GM23338 (cell line): ENCODE measurements at regions not wholly inside any gene's neighbourhood (a gene's known extent, or its start where the extent isn't known, plus 50 kb on each side); places are given as distances from the start of the nearest gene placed in this dataset.

Experiments used
- ATAC-seq: fragments of 200-7000 bp; cut with Tn5 transposase; 3 replicates; pipeline ENCODE4 v1.9.1; 2020
- DNase-seq: peaks from one replicate; pipeline ENCODE4 v3.0.0-alpha.2; 2015; ENCODE audit warnings: low spot score
- H2AFZ ChIP-seq: fragments of 200-600 bp; sonication (generic); 2 replicates; pipeline ENCODE4 v1.8.0; 2016; ENCODE audit warnings: antibody characterized with exemption, mild to moderate bottlenecking, moderate library complexity
- H3F3A ChIP-seq: fragments of 200-600 bp; sonication (generic); replicated peaks from 2 replicates; pipeline ENCODE4 v1.8.0; 2017; ENCODE audit warnings: antibody characterized with exemption, mixed run types, low read depth
- H3K27ac ChIP-seq: fragments of 200-600 bp; sonication (generic); 2 replicates; pipeline ENCODE4 v1.6.1; 2016; ENCODE audit warnings: low read depth
- H3K27me3 ChIP-seq: fragments of 200-600 bp; sonication (generic); 2 replicates; pipeline ENCODE4 v1.8.0; 2016; ENCODE audit warnings: mild to moderate bottlenecking, mixed run types, moderate library complexity; ENCODE audit not compliant: insufficient read depth
- H3K36me3 ChIP-seq: fragments of 200-600 bp; sonication (generic); 2 replicates; pipeline ENCODE4 v1.8.0; 2016; ENCODE audit warnings: mild to moderate bottlenecking; ENCODE audit not compliant: insufficient read depth
- H3K4me1 ChIP-seq: fragments of 200-600 bp; sonication (generic); 2 replicates; pipeline ENCODE4 v1.8.0; 2016; ENCODE audit warnings: mild to moderate bottlenecking, moderate library complexity; ENCODE audit not compliant: insufficient read depth
- H3K4me2 ChIP-seq: fragments of 200-600 bp; sonication (generic); 2 replicates; pipeline ENCODE4 v1.7.1; 2017; ENCODE audit warnings: mixed run types
- H3K4me3 ChIP-seq: fragments of 200-600 bp; sonication (generic); 2 replicates; pipeline ENCODE4 v1.6.1; 2016; ENCODE audit warnings: mixed run types
- H3K79me2 ChIP-seq: fragments of 200-600 bp; sonication (generic); replicated peaks from 2 replicates; pipeline ENCODE4 v1.8.0; 2017; ENCODE audit warnings: mild to moderate bottlenecking; ENCODE audit not compliant: insufficient read depth
- H3K9me2 ChIP-seq: fragments of 200-600 bp; sonication (generic); 2 replicates; pipeline ENCODE4 v1.8.0; 2017; ENCODE audit not compliant: insufficient read depth
- H4K20me1 ChIP-seq: fragments of 200-600 bp; sonication (generic); replicated peaks from 2 replicates; pipeline ENCODE4 v1.8.0; 2017; ENCODE audit warnings: mild to moderate bottlenecking; ENCODE audit not compliant: insufficient read depth
- H3K27ac Mint-ChIP-seq: 2 replicates; pipeline ENCODE4 v1.8.0; 2020; ENCODE audit warnings: inconsistent platforms, mild to moderate bottlenecking, moderate library complexity, mixed read lengths
- H3K27me3 Mint-ChIP-seq: 3 replicates; pipeline ENCODE4 v1.8.0; 2022; ENCODE audit warnings: low read depth, mild to moderate bottlenecking, moderate library complexity, mixed read lengths, inconsistent platforms; ENCODE audit not compliant: insufficient read depth, poor library complexity
- H3K36me3 Mint-ChIP-seq: 3 replicates; pipeline ENCODE4 v1.8.0; 2021; ENCODE audit warnings: low read depth, mild to moderate bottlenecking, inconsistent platforms, moderate library complexity, mixed read lengths
- H3K4me1 Mint-ChIP-seq: 3 replicates; pipeline ENCODE4 v1.8.0; 2020; ENCODE audit warnings: mild to moderate bottlenecking, inconsistent platforms, mixed read lengths
- H3K4me3 Mint-ChIP-seq: 3 replicates; pipeline ENCODE4 v1.8.0; 2021; ENCODE audit warnings: moderate library complexity, mild to moderate bottlenecking, inconsistent platforms, mixed read lengths
- H3K9me3 Mint-ChIP-seq: 3 replicates; pipeline ENCODE4 v1.8.0; 2020; ENCODE audit warnings: moderate library complexity, mild to moderate bottlenecking, inconsistent platforms, mixed read lengths
- ZNF462 ChIP-seq: fragments of 250-450 bp; sonication (Bioruptor Pico); IDR thresholded peaks from 2 replicates; pipeline ENCODE4 v1.5.0; 2020; ENCODE audit warnings: mild to moderate bottlenecking, moderate library complexity
- TF ChIP-seq, protein P1 (sequence below), 2 experiments: fragments of 200-600 bp in 1 of 2; sonication (generic) in 1 of 2; conservative IDR thresholded peaks; 2 replicates each; pipeline versions ENCODE4 v1.5.1 to v1.6.1; 2016 to 2017; ENCODE audit warnings: antibody characterized with exemption in 2 of 2, low read depth in 2 of 2, mild to moderate bottlenecking in 2 of 2, moderate library complexity in 1 of 2
- TF ChIP-seq, protein P2 (sequence below): IDR thresholded peaks from 2 replicates; pipeline ENCODE4 v1.6.1; 2016; ENCODE audit warnings: antibody characterized with exemption

DNA sequence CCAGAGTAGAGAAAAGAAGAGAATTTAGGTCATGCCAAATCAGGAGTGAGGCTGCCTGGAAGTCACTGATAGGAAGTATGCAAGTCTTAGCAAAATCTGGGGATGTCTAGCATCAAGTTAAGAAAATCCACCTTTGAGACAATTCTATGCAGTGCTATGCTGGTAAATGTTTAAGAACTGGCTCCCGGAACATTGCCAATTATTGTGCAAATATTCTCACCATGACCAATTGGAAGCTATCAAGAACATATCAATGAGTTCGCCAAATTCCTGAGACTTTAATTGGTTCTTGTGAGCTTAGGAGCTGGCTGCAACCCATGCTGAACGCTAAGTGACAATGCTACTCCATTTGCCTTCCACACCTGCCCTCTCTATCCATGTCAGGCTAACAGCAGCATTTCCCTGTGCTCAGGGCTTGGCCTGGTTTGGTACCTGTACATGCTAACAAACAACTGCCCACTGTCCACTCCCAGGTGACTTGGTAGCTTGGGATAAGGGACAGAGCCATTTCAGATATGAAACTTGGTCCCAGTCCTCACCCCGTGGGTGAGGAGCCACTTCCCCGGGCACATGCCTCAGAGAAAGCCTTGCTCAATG lies 172.9 kb upstream of the KLHL29 start:
- no peak overlapping the region for H3K27ac ChIP-seq
- no peaks in the 10 kb centered on the region for H3F3A ChIP-seq
- H3K9me3 Mint-ChIP-seq, result peaks cover 2% of the 10 kb centered on the region; the same call in 1 of the 3 replicates
- no peak overlapping the region for H3K4me3 ChIP-seq
- no peak for DNase-seq
- H3K4me1 ChIP-seq, result no peaks in the 10 kb centered on the region
- ATAC-seq, result no peak
- H3K27ac Mint-ChIP-seq, result no peak overlapping the region
- TF ChIP-seq ZNF462 (CRISPR knock-in tag), result no peak
- TF ChIP-seq, protein P1, sequence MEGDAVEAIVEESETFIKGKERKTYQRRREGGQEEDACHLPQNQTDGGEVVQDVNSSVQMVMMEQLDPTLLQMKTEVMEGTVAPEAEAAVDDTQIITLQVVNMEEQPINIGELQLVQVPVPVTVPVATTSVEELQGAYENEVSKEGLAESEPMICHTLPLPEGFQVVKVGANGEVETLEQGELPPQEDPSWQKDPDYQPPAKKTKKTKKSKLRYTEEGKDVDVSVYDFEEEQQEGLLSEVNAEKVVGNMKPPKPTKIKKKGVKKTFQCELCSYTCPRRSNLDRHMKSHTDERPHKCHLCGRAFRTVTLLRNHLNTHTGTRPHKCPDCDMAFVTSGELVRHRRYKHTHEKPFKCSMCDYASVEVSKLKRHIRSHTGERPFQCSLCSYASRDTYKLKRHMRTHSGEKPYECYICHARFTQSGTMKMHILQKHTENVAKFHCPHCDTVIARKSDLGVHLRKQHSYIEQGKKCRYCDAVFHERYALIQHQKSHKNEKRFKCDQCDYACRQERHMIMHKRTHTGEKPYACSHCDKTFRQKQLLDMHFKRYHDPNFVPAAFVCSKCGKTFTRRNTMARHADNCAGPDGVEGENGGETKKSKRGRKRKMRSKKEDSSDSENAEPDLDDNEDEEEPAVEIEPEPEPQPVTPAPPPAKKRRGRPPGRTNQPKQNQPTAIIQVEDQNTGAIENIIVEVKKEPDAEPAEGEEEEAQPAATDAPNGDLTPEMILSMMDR (conservative IDR thresholded peaks at IDR 0.05; ENCODE audit: low read depth in 2 of 2), result no peak
- TF ChIP-seq, protein P2, sequence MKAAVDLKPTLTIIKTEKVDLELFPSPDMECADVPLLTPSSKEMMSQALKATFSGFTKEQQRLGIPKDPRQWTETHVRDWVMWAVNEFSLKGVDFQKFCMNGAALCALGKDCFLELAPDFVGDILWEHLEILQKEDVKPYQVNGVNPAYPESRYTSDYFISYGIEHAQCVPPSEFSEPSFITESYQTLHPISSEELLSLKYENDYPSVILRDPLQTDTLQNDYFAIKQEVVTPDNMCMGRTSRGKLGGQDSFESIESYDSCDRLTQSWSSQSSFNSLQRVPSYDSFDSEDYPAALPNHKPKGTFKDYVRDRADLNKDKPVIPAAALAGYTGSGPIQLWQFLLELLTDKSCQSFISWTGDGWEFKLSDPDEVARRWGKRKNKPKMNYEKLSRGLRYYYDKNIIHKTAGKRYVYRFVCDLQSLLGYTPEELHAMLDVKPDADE, result no peak
- H4K20me1 ChIP-seq, result no peaks in the 10 kb centered on the region
- no peaks in the 10 kb centered on the region for H3K36me3 Mint-ChIP-seq
- H3K79me2 ChIP-seq, result no peaks in the 10 kb centered on the region
- no peaks in the 10 kb centered on the region for H3K36me3 ChIP-seq
- H2AFZ ChIP-seq, result no peak overlapping the region
- no peak overlapping the region for H3K4me2 ChIP-seq
- H3K27me3 Mint-ChIP-seq, result peaks cover 1% of the 10 kb centered on the region
- no peak overlapping the region for H3K4me3 Mint-ChIP-seq
- H3K9me2 ChIP-seq, result peaks cover 6% of the 10 kb centered on the region; the same call in 1 of the 2 replicates
- no peaks in the 10 kb centered on the region for H3K4me1 Mint-ChIP-seq
- no peaks in the 10 kb centered on the region for H3K27me3 ChIP-seq
